OCI-LY1 (cell line): ENCODE measurements at regions not wholly inside any gene's neighbourhood (a gene's known extent, or its start where the extent isn't known, plus 50 kb on each side); places are given as distances from the start of the nearest gene placed in this dataset.

Source experiments
- H2AFZ ChIP-seq: fragments of 200-600 bp; sonication (generic), shearing (Covaris generic); 2 replicates; pipeline ENCODE4 v1.6.0; 2014; ENCODE audit warnings: antibody characterized with exemption, mild to moderate bottlenecking, low read length
- H3F3A ChIP-seq: fragments of 200-600 bp; sonication (generic), shearing (Covaris generic); 2 replicates; pipeline ENCODE4 v1.6.0; 2014; ENCODE audit warnings: mild to moderate bottlenecking, antibody characterized with exemption, low read length, moderate library complexity; ENCODE audit not compliant: insufficient read depth
- H3K27ac ChIP-seq: fragments of 200-600 bp; sonication (generic); 2 replicates; pipeline ENCODE4 v1.5.1; 2014; ENCODE audit warnings: low read length, mixed run types, mild to moderate bottlenecking, low read depth; ENCODE audit not compliant: poor library complexity, severe bottlenecking
- H3K27me3 ChIP-seq: fragments of 200-600 bp; sonication (generic); 2 replicates; pipeline ENCODE4 v1.6.0; 2014; ENCODE audit warnings: antibody characterized with exemption, mild to moderate bottlenecking, low read length, moderate library complexity; ENCODE audit not compliant: insufficient read depth
- H3K36me3 ChIP-seq: fragments of 200-600 bp; sonication (generic); 2 replicates; pipeline ENCODE4 v1.6.1; 2014; ENCODE audit warnings: mild to moderate bottlenecking, antibody characterized with exemption, low read length, moderate library complexity, mixed read lengths; ENCODE audit not compliant: insufficient read depth
- H3K4me1 ChIP-seq: fragments of 200-600 bp; sonication (generic); 2 replicates; pipeline ENCODE4 v1.5.1; 2014; ENCODE audit warnings: mild to moderate bottlenecking, low read length, moderate library complexity; ENCODE audit not compliant: insufficient read depth, severe bottlenecking
- H3K4me2 ChIP-seq: fragments of 200-600 bp; sonication (generic), shearing (Covaris generic); 2 replicates; pipeline ENCODE4 v1.6.1; 2014; ENCODE audit warnings: low read length
- H3K4me3 ChIP-seq: fragments of 200-600 bp; sonication (generic); 2 replicates; pipeline ENCODE4 v1.5.1; 2014; ENCODE audit warnings: low read length, low read depth, mild to moderate bottlenecking, mixed read lengths; ENCODE audit not compliant: poor library complexity, severe bottlenecking
- H3K79me2 ChIP-seq: fragments of 200-600 bp; shearing (Covaris generic); 2 replicates; pipeline ENCODE4 v1.6.1; 2016; ENCODE audit warnings: mixed run types, low read length, mixed read lengths; ENCODE audit not compliant: insufficient read depth
- H3K9ac ChIP-seq: fragments of 200-600 bp; sonication (generic), shearing (Covaris generic); 2 replicates; pipeline ENCODE4 v1.6.1; 2014; ENCODE audit warnings: mild to moderate bottlenecking, low read length, mixed read lengths
- H3K9me2 ChIP-seq: fragments of 200-600 bp; sonication (generic), shearing (Covaris generic); 2 replicates; pipeline ENCODE4 v1.6.1; 2014; ENCODE audit warnings: low read depth, mild to moderate bottlenecking, low read length, mixed read lengths
- H3K9me3 ChIP-seq: fragments of 200-600 bp; shearing (Covaris generic); 2 replicates; pipeline ENCODE4 v1.6.1; 2014; ENCODE audit warnings: low read length, mixed read lengths
- H4K20me1 ChIP-seq: fragments of 200-600 bp; sonication (generic), shearing (Covaris generic); 2 replicates; pipeline ENCODE4 v1.6.0; 2016; ENCODE audit warnings: mild to moderate bottlenecking, low read length; ENCODE audit not compliant: insufficient read depth
- CTCF ChIP-seq: fragments of 200-600 bp; sonication (generic), shearing (Covaris generic); IDR thresholded peaks from 2 replicates; pipeline ENCODE4 v1.5.1; 2017; ENCODE audit warnings: mild to moderate bottlenecking, antibody characterized with exemption, low read length, moderate library complexity, mixed read lengths
- EZH2 ChIP-seq: fragments of 200-600 bp; sonication (generic), shearing (Covaris generic); IDR thresholded peaks from 2 replicates; pipeline ENCODE4 v1.8.0; 2017; ENCODE audit warnings: borderline replicate concordance, mixed run types, mild to moderate bottlenecking, antibody characterized with exemption, low read length, moderate library complexity, mixed read lengths

DNA sequence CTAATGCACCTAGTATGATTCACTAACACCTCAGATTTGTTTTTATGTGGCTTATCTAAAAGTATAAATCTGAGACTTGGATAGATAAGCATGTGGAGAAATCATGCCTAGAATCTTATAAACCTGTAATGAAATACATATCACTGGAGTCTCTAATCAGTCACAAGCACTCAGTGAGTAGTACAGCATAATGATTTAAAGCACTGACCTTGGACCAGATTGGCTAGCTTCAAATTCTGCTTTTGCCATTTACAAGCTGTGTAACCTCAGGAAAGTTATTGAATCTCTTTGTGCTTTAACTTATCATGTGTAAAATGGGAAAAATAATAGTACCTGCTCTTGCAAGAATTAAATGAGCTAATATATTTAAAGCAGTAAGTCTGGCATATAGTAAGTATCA, 61.2 kb upstream of the ALDH1A1 start:
- TF ChIP-seq EZH2, result no peak
- TF ChIP-seq CTCF, result no peak
- Histone ChIP-seq H2AFZ (no peak overlapping the region), H3K27me3 (no peaks in the 10 kb centered on the region), H3K27ac (no peak overlapping the region), H3K4me3 (no peak overlapping the region), H3K4me1 (no peaks in the 10 kb centered on the region), H3K79me2 (no peaks in the 10 kb centered on the region), H3K9ac (no peak overlapping the region), H3K36me3 (no peaks in the 10 kb centered on the region), H3K9me2 (no peaks in the 10 kb centered on the region), H3F3A (no peaks in the 10 kb centered on the region), H3K4me2 (no peak overlapping the region), H4K20me1 (no peaks in the 10 kb centered on the region), H3K9me3 (no peaks in the 10 kb centered on the region)

DNA sequence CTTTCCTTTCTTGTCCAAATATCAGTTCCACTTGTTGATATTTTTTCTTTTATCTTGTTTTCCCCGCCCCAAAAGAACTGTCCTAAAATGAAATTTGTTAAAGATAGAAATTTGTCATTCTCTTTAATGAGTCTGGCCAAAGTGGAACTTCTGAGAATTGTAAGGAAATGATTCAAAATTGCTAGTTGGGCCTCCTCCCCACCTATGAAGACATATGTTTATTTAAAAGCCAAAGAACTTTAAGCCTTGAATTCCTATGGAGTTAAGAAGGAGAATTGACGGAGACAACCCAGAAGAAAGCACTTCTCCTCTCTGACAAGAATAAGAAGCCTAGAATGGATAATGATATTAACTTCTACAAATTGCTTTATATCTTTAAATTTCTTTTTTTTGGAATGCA, 59.1 kb upstream of the ALDH1A1 start:
- no peak overlapping the region for H2AFZ ChIP-seq

GRCh38 chr9:73011181-73011750, 58.4 kb upstream of the ALDH1A1 start:
- no peak for TF ChIP-seq CTCF
- no peak for TF ChIP-seq EZH2
- H3K4me2 ChIP-seq, result no peak overlapping the region

More for the DNA sequence above, 59.1 kb upstream of the ALDH1A1 start:
- Histone ChIP-seq H3F3A (no peaks in the 10 kb centered on the region), H3K4me3 (no peak overlapping the region), H3K9me2 (no peaks in the 10 kb centered on the region), H3K9me3 (no peaks in the 10 kb centered on the region), H3K27ac (no peak overlapping the region), H3K4me1 (no peaks in the 10 kb centered on the region), H4K20me1 (no peaks in the 10 kb centered on the region), H3K79me2 (no peaks in the 10 kb centered on the region), H3K9ac (no peak overlapping the region), H3K4me2 (no peak overlapping the region), H3K36me3 (no peaks in the 10 kb centered on the region), H3K27me3 (no peaks in the 10 kb centered on the region)
- TF ChIP-seq CTCF, result no peak
- TF ChIP-seq EZH2, result no peak

More at GRCh38 chr9:73011181-73011750, 58.4 kb upstream of the ALDH1A1 start:
- Histone ChIP-seq H3K9me3 (no peaks in the 10 kb centered on the region), H3K4me1 (no peaks in the 10 kb centered on the region), H4K20me1 (no peaks in the 10 kb centered on the region), H3K9me2 (no peaks in the 10 kb centered on the region), H3K36me3 (no peaks in the 10 kb centered on the region), H3K27ac (no peak overlapping the region), H3F3A (no peaks in the 10 kb centered on the region), H3K4me3 (no peak overlapping the region), H2AFZ (no peak overlapping the region), H3K27me3 (no peaks in the 10 kb centered on the region), H3K9ac (no peak overlapping the region), H3K79me2 (no peaks in the 10 kb centered on the region)
